Aorta (tissue), 5 donors: ENCODE measurements at regions not wholly inside any gene's neighbourhood (a gene's known extent, or its start where the extent isn't known, plus 50 kb on each side); places are given as distances from the start of the nearest gene placed in this dataset.

Source experiments
- ATAC-seq: fragments of 200-7000 bp; cut with Tn5 transposase; one replicate; pipeline ENCODE4 v1.9.1; 2022; ENCODE audit warnings: moderate library complexity; ENCODE audit not compliant: low FRiP score
- DNase-seq, 2 donors: peaks; one replicate each; pipeline ENCODE4 v3.0.0-alpha.2; 2020
- H3K27ac ChIP-seq, 2 donors: one replicate each; pipeline ENCODE4 v1.5.1; 2013; ENCODE audit warnings: low read length in 2 of 2, mild to moderate bottlenecking in 2 of 2, moderate library complexity in 2 of 2, control low read depth in 1 of 2, inconsistent platforms in 1 of 2, low read depth in 1 of 2
- H3K27me3 ChIP-seq, 2 donors: one replicate each; pipeline ENCODE4 v1.6.1; 2013; ENCODE audit warnings: control low read depth in 1 of 2, low read length in 1 of 2, mild to moderate bottlenecking in 1 of 2, moderate library complexity in 1 of 2; ENCODE audit not compliant: insufficient read depth in 2 of 2, control insufficient read depth in 1 of 2
- H3K36me3 ChIP-seq, 2 donors: one replicate each; pipeline ENCODE4 v1.6.1; 2013; ENCODE audit warnings: control low read depth in 1 of 2, low read length in 1 of 2, mild to moderate bottlenecking in 1 of 2; ENCODE audit not compliant: insufficient read depth in 2 of 2, control insufficient read depth in 1 of 2
- H3K4me1 ChIP-seq, 2 donors: one replicate each; pipeline ENCODE4 v1.6.1; 2013; ENCODE audit warnings: low read length in 2 of 2, control low read depth in 1 of 2, mild to moderate bottlenecking in 1 of 2, moderate library complexity in 1 of 2; ENCODE audit not compliant: insufficient read depth in 2 of 2, control insufficient read depth in 1 of 2
- H3K4me3 ChIP-seq, 2 donors: one replicate each; pipeline ENCODE4 v1.5.1; 2013; ENCODE audit warnings: low read length in 2 of 2, control low read depth in 1 of 2, mild to moderate bottlenecking in 1 of 2
- H3K9me3 ChIP-seq: one replicate; pipeline ENCODE4 v1.6.1; 2013; ENCODE audit warnings: mild to moderate bottlenecking, low read length; ENCODE audit not compliant: control insufficient read depth
- WGBS, 2 donors: extraction: QIAGEN DNeasy Blood & Tissue Kit; methylation state at CpG; one replicate each; pipeline ENCODE4 v1.1.7; 2013; 5-methylcytosine and 5-hydroxymethylcytosine counted together
- intact Hi-C, 2 donors: fragments of 100-400 bp; cut with DNase I; formaldehyde crosslinking; loops; one replicate each; pipeline versions ENCODE4 v1.14.2 to v1.15.0; 2022
- donor health status: healthy with polysubstance abuse.
- donor health status: Bipolar disorder and iron deficiency.
- donor health status: DM: no; HTN: no; CAD: no.
- donor health status: DM: no; HTN: no; CAD: no.
- donor health status: DM: yes; HTN: yes; CAD: no.

DNA sequence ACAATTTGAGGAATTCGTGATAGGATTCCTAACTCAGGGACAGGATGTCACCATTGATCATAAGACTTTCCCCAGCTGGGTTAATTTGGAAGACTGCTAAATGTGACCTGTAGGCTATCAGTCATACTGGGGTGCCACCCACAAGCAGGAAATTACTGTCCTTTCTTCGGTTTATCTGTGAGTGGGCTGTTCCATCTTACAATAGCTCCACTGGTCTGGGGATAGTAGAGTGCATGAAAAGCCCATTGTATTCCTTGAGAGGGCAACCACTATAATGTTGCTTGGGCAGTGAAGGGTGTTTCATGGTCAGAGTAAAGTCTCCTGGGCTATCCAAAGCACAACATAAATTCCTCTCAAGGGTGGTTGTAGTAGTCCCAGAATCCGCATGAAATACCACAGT is 1523.0 kb upstream of the B3GALT2 start:
- no peaks in the 10 kb centered on the region for H3K9me3 ChIP-seq
- intact Hi-C loops = no loop called here
- no peaks in the 10 kb centered on the region for H3K4me1 ChIP-seq
- DNase-seq = no peak
- H3K27ac ChIP-seq = no peak overlapping the region
- H3K4me3 ChIP-seq = no peak overlapping the region
- H3K36me3 ChIP-seq = no peaks in the 10 kb centered on the region
- no peak for ATAC-seq
- 71 to 75% methylated on average over 3 of the region's 3 CpGs for WGBS, 2 donors
- no peaks in the 10 kb centered on the region for H3K27me3 ChIP-seq

DNA sequence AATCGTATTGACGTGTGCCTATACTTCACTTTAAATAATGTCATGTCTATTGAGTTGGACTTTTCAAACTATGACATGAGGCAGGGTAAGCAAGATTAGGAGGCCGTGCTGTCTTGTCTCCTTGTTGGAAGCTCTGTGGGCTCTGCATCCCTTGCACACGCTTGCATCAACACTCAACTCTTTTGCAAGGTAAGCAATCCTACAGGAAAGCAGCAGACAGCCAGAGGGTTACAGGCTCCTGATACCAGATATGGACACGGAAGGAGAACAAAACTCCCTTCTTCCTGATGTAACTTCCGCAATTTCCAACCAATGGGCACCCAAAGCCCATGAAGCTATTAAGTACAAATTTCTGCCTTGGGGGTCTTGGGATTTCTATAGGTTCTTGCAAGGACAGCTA is 1520.7 kb upstream of the B3GALT2 start:
- Histone ChIP-seq H3K9me3 (no peaks in the 10 kb centered on the region), H3K4me3 (no peak overlapping the region), H3K27me3 (no peaks in the 10 kb centered on the region), H3K36me3 (no peaks in the 10 kb centered on the region), H3K27ac (no peak overlapping the region), H3K4me1 (no peaks in the 10 kb centered on the region)
- no peak for ATAC-seq
- intact Hi-C loops = no loop called here
- DNase-seq = no peak
- 90 to 94% methylated on average over 6 of the region's 6 CpGs for WGBS, 2 donors

GRCh38 chr1:194705123-194705854 is 1518.9 kb upstream of the B3GALT2 start:
- intact Hi-C loops = no loop called here
- no peaks in the 10 kb centered on the region for H3K4me1 ChIP-seq
- WGBS, 2 donors = 40 to 49% methylated on average over 3 of the region's 3 CpGs
- ATAC-seq (no peak), DNase-seq (no peak)
- no peaks in the 10 kb centered on the region for H3K9me3 ChIP-seq
- H3K27ac ChIP-seq = no peak overlapping the region
- no peaks in the 10 kb centered on the region for H3K36me3 ChIP-seq
- no peak overlapping the region for H3K4me3 ChIP-seq
- H3K27me3 ChIP-seq = no peaks in the 10 kb centered on the region

DNA sequence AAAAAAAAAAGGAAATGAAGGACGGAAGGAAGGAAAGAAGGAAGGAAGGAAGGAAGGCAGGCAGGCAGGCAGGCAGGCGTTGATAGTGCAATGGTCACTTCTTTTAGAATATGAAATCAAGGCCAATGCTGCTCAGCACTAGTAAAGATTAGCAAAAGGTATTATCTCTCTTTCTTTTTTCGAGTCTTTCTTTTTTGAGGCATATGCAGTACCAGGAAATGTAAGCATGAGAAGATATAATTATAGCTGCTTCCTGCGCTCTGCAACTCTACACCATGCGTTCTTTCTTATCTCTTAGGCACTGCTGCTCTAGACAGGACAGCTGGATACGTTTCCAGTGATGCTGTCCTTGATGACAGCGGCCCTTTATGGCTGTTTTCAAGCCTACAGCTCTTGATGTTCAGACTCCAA is 1512.5 kb upstream of the B3GALT2 start:
- no peaks in the 10 kb centered on the region for H3K36me3 ChIP-seq
- no peaks in the 10 kb centered on the region for H3K9me3 ChIP-seq
- WGBS, 2 donors = 66 to 73% methylated on average over 7 of the region's 7 CpGs
- no peak for ATAC-seq
- intact Hi-C loops = no loop called here
- H3K4me1 ChIP-seq = no peaks in the 10 kb centered on the region
- no peaks in the 10 kb centered on the region for H3K27me3 ChIP-seq
- no peak overlapping the region for H3K4me3 ChIP-seq
- H3K27ac ChIP-seq = no peak overlapping the region
- DNase-seq = no peak

DNA sequence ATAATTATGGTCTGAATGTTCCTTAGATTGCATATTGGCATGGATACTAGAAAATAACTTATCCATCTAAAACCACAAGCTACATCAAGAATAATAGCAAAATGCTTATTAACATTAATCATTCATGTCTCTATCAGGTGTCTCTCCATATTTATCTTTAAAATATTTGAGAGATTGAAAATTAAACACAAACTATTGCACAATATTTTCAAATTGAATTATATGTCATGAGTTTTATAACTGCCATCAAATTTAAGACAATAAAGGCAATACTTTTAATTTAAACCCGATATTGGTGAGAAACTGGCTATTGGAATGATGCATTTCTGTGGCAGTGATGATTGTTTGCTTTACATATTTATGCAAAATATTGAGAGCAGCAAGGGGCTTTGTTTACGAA is 1506.8 kb upstream of the B3GALT2 start:
- H3K36me3 ChIP-seq = no peaks in the 10 kb centered on the region
- no peak overlapping the region for H3K4me3 ChIP-seq
- intact Hi-C loops = no loop called here
- DNase-seq (no peak), ATAC-seq (no peak)
- no peaks in the 10 kb centered on the region for H3K4me1 ChIP-seq
- no peaks in the 10 kb centered on the region for H3K27me3 ChIP-seq
- 86 to 89% methylated on average over 2 of the region's 2 CpGs for WGBS, 2 donors
- no peaks in the 10 kb centered on the region for H3K9me3 ChIP-seq
- no peak overlapping the region for H3K27ac ChIP-seq

DNA sequence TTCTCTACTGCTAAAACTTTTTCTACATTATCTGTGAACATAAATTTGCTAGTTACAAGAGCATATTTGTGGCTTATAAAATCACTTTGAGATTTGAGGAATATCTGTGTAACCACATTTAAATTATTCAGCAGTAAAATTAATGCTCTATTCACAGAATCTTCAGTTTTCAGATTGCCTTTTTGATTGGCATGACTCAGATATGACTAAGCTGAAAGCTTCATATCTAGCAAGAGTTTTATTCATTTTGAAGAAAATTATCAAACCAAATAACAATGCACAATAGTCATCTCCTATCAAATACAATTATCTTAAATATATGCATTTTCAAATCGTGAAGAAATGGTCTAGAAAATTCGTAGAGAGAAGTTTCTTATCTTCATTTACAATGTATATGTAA is 1498.2 kb upstream of the B3GALT2 start:
- intact Hi-C loops = no loop called here
- Histone ChIP-seq H3K36me3 (no peaks in the 10 kb centered on the region), H3K4me1 (no peaks in the 10 kb centered on the region), H3K27me3 (no peaks in the 10 kb centered on the region), H3K27ac (no peak overlapping the region), H3K4me3 (no peak overlapping the region), H3K9me3 (no peaks in the 10 kb centered on the region)
- WGBS, 2 donors = 48 to 56% methylated on average over 2 of the region's 2 CpGs
- ATAC-seq (no peak), DNase-seq (no peak)

DNA sequence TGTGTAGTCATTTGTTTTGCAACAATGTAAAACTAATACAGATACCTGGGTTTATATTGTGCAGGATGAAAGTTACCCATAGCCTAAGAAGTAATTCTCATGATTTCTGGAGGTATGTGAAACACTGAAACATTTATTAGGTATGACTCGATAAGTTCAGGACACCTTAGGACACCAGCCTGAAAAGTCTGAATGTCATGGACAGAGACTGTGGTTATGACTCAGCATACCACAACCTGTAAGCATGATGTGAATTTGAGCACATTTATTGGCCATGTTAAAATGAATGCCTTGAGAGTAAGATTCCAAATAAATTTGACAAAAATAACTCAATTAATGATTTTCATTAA is 1471.7 kb upstream of the B3GALT2 start:
- H3K9me3 ChIP-seq = no peaks in the 10 kb centered on the region
- intact Hi-C loops = no loop called here
- WGBS, 2 donors = 93 to 95% methylated on average over 1 of the region's 1 CpG
- H3K27me3 ChIP-seq = no peaks in the 10 kb centered on the region
- H3K36me3 ChIP-seq = no peaks in the 10 kb centered on the region
- ATAC-seq = no peak
- no peaks in the 10 kb centered on the region for H3K4me1 ChIP-seq
- no peak for DNase-seq
- no peak overlapping the region for H3K4me3 ChIP-seq
- no peak overlapping the region for H3K27ac ChIP-seq

DNA sequence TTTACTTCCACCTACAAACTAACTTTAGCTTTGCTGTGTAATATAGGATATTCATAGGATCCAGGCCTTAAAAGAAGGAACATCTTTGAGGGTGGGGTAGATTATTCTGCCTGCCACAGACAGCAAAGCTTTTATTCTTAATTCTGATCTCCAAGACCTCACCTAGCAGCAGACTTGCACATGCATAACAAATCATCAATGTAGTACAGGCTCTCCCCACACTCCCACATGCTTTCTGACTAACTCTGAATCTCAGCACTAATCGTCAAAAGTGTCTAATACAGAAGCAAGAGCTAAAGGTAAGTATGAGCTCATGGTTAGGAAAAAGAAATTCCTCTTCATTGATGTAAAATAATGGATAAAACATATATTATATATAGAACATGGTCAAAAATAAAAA is 1468.5 kb upstream of the B3GALT2 start:
- ATAC-seq (no peak), DNase-seq (no peak)
- WGBS, 2 donors = 75 to 82% methylated on average over 1 of the region's 1 CpG
- intact Hi-C loops = no loop called here
- H3K36me3 ChIP-seq = no peaks in the 10 kb centered on the region
- H3K4me1 ChIP-seq = no peaks in the 10 kb centered on the region
- H3K27me3 ChIP-seq = no peaks in the 10 kb centered on the region
- no peak overlapping the region for H3K27ac ChIP-seq
- no peak overlapping the region for H3K4me3 ChIP-seq
- no peaks in the 10 kb centered on the region for H3K9me3 ChIP-seq

DNA sequence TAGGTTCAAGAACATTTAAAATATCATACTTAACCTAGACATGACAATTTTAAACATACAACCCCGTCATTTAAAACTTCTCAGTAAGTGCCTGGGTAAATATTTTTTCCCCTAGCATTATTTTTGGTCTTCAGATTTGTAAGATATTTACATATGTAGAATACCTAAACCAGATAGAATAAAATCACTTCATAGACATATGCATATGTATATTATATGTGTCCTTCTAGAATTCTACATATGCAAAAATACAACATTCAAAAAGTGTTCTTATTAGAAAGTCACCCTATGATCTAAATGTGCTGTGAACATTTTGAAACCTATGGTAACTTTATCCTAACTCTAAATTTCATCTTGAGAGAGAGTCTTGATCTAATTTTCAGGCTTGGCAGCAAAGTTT is 1467.0 kb upstream of the B3GALT2 start:
- 71 to 77% methylated on average over 1 of the region's 1 CpG for WGBS, 2 donors
- H3K36me3 ChIP-seq = no peaks in the 10 kb centered on the region
- no peaks in the 10 kb centered on the region for H3K27me3 ChIP-seq
- no peaks in the 10 kb centered on the region for H3K9me3 ChIP-seq
- no peak for DNase-seq
- intact Hi-C loops = no loop called here
- ATAC-seq = no peak
- no peak overlapping the region for H3K27ac ChIP-seq
- H3K4me1 ChIP-seq = no peaks in the 10 kb centered on the region
- H3K4me3 ChIP-seq = no peak overlapping the region
